ENCODE measurements at regions not wholly inside any gene's neighbourhood (a gene's known extent, or its start where the extent isn't known, plus 50 kb on each side); places are given as distances from the start of the nearest gene placed in this dataset.

DNA sequence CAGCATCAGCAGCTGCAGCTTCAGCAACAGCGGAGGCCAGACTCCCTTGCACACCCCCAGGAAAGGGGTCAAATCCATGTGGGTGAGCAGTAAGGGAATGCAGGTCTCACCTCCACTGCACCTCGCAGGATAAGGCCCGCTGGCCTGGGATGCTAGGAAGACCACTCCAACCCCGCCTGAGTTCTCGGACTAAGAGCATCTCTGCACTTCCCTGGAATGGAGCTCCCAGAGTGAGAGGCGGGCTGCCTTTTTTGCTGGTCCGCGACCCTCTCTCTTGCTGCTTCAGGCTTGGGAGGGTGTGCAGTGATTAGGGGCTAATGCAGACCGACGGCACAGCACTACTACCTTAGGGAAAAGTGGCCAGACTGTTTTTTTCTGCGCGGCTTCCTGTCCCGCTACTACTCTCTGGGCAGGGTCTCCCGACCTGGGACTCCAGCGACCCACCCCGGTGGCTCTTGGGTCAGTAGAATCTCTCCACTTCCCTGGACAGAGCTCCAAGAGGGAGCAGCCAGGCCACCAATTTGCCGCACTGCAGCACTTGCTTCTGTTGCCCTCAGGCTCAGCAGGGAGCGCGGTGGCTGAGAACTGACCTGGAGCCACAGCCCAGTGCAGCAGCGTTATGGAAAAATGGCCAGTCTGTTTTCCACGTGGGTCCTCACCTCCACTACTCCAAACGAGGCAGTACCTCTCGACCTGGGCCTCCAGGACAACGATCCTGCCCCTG is 480.4 kb downstream of the CDH8 start:
- no peak overlapping the region for H3K4me3 ChIP-seq (ENCODE audit: low read length in 2 of 2)
- H3K27ac ChIP-seq (ENCODE audit: low read depth in 2 of 2, low read length in 2 of 2) = no peak overlapping the region
- no peaks in the 10 kb centered on the region for H3K27me3 ChIP-seq (ENCODE audit: control insufficient read depth in 2 of 2, insufficient read depth in 2 of 2, low read length in 2 of 2)
- H3K4me1 ChIP-seq (ENCODE audit: control insufficient read depth in 2 of 2, insufficient read depth in 2 of 2, low read length in 2 of 2) = no peaks in the 10 kb centered on the region
- H3K9me3 ChIP-seq (ENCODE audit: control insufficient read depth in 2 of 2, low read length in 2 of 2) = peaks cover 2 to 3% of the 10 kb centered on the region in 2 donors
- H3K36me3 ChIP-seq (ENCODE audit: control insufficient read depth in 2 of 2, insufficient read depth in 2 of 2, low read length in 2 of 2) = no peaks in the 10 kb centered on the region
- no peak overlapping the region for H3K9ac ChIP-seq (ENCODE audit: low read depth in 1 of 2, low read length in 2 of 2)

DNA sequence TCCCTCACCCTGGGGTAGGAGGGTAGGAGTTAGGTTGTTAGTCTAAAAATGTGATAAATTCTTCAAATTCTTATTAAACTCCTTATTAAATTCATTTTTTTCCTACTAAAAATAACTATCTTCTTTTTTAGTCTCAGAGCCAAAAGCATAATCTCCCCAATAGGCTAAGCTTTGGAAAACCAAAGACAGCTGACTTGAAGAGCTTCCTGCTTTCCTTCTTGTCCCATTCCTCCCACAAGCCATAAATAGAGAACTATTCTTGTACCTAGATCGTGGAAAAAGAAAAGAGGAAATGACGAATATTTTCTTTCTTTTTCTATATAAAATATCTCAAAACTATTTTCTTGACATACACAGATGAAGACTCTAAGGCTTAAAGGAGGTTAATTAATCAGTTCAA is 486.9 kb downstream of the CDH8 start:
- Histone ChIP-seq H3K4me3 (ENCODE audit: low read length in 2 of 2) (no peak overlapping the region), H3K9me3 (ENCODE audit: control insufficient read depth in 2 of 2, low read length in 2 of 2) (no peaks in the 10 kb centered on the region), H3K27ac (ENCODE audit: low read depth in 2 of 2, low read length in 2 of 2) (no peak overlapping the region)

GRCh38 chr16:61547626-61548025 is 488.6 kb downstream of the CDH8 start:
- Histone ChIP-seq H3K27ac (ENCODE audit: low read depth in 2 of 2, low read length in 2 of 2) (no peak overlapping the region), H3K9ac (ENCODE audit: low read depth in 1 of 2, low read length in 2 of 2) (no peak overlapping the region), H3K9me3 (ENCODE audit: control insufficient read depth in 2 of 2, low read length in 2 of 2) (no peaks in the 10 kb centered on the region), H3K27me3 (ENCODE audit: control insufficient read depth in 2 of 2, insufficient read depth in 2 of 2, low read length in 2 of 2) (no peaks in the 10 kb centered on the region), H3K4me3 (ENCODE audit: low read length in 2 of 2) (no peak overlapping the region), H3K36me3 (ENCODE audit: control insufficient read depth in 2 of 2, insufficient read depth in 2 of 2, low read length in 2 of 2) (no peaks in the 10 kb centered on the region), H3K4me1 (ENCODE audit: control insufficient read depth in 2 of 2, insufficient read depth in 2 of 2, low read length in 2 of 2) (no peaks in the 10 kb centered on the region)

More for the DNA sequence above, 486.9 kb downstream of the CDH8 start:
- H3K36me3 ChIP-seq (ENCODE audit: control insufficient read depth in 2 of 2, insufficient read depth in 2 of 2, low read length in 2 of 2) = no peaks in the 10 kb centered on the region
- no peaks in the 10 kb centered on the region for H3K27me3 ChIP-seq (ENCODE audit: control insufficient read depth in 2 of 2, insufficient read depth in 2 of 2, low read length in 2 of 2)
- H3K4me1 ChIP-seq (ENCODE audit: control insufficient read depth in 2 of 2, insufficient read depth in 2 of 2, low read length in 2 of 2) = no peaks in the 10 kb centered on the region
- H3K9ac ChIP-seq (ENCODE audit: low read depth in 1 of 2, low read length in 2 of 2) = no peak overlapping the region

GRCh38 chr16:61544165-61544564 is 492.1 kb downstream of the CDH8 start:
- Histone ChIP-seq H3K27me3 (ENCODE audit: control insufficient read depth in 2 of 2, insufficient read depth in 2 of 2, low read length in 2 of 2) (no peaks in the 10 kb centered on the region), H3K4me1 (ENCODE audit: control insufficient read depth in 2 of 2, insufficient read depth in 2 of 2, low read length in 2 of 2) (no peaks in the 10 kb centered on the region)

GRCh38 chr16:61540216-61540615 is 496.0 kb downstream of the CDH8 start:
- Histone ChIP-seq H3K4me1 (ENCODE audit: control insufficient read depth in 2 of 2, insufficient read depth in 2 of 2, low read length in 2 of 2) (no peaks in the 10 kb centered on the region), H3K4me3 (ENCODE audit: low read length in 2 of 2) (no peak overlapping the region), H3K9ac (ENCODE audit: low read depth in 1 of 2, low read length in 2 of 2) (no peak overlapping the region), H3K27ac (ENCODE audit: low read depth in 2 of 2, low read length in 2 of 2) (no peak overlapping the region), H3K27me3 (ENCODE audit: control insufficient read depth in 2 of 2, insufficient read depth in 2 of 2, low read length in 2 of 2) (no peaks in the 10 kb centered on the region), H3K9me3 (ENCODE audit: control insufficient read depth in 2 of 2, low read length in 2 of 2) (no peaks in the 10 kb centered on the region), H3K36me3 (ENCODE audit: control insufficient read depth in 2 of 2, insufficient read depth in 2 of 2, low read length in 2 of 2) (no peaks in the 10 kb centered on the region)

More at GRCh38 chr16:61544165-61544564, 492.1 kb downstream of the CDH8 start:
- Histone ChIP-seq H3K27ac (ENCODE audit: low read depth in 2 of 2, low read length in 2 of 2) (no peak overlapping the region), H3K9me3 (ENCODE audit: control insufficient read depth in 2 of 2, low read length in 2 of 2) (no peaks in the 10 kb centered on the region), H3K36me3 (ENCODE audit: control insufficient read depth in 2 of 2, insufficient read depth in 2 of 2, low read length in 2 of 2) (no peaks in the 10 kb centered on the region), H3K9ac (ENCODE audit: low read depth in 1 of 2, low read length in 2 of 2) (no peak overlapping the region), H3K4me3 (ENCODE audit: low read length in 2 of 2) (no peak overlapping the region)

GRCh38 chr16:61530697-61531096 is 505.5 kb downstream of the CDH8 start:
- no peaks in the 10 kb centered on the region for H3K36me3 ChIP-seq (ENCODE audit: control insufficient read depth in 2 of 2, insufficient read depth in 2 of 2, low read length in 2 of 2)
- H3K9me3 ChIP-seq (ENCODE audit: control insufficient read depth in 2 of 2, low read length in 2 of 2) = no peaks in the 10 kb centered on the region

GRCh38 chr16:61500851-61501250 is 535.4 kb downstream of the CDH8 start:
- Histone ChIP-seq H3K9ac (ENCODE audit: low read depth in 1 of 2, low read length in 2 of 2) (no peak overlapping the region), H3K9me3 (ENCODE audit: control insufficient read depth in 2 of 2, low read length in 2 of 2) (no peaks in the 10 kb centered on the region), H3K36me3 (ENCODE audit: control insufficient read depth in 2 of 2, insufficient read depth in 2 of 2, low read length in 2 of 2) (no peaks in the 10 kb centered on the region), H3K4me3 (ENCODE audit: low read length in 2 of 2) (no peak overlapping the region), H3K27me3 (ENCODE audit: control insufficient read depth in 2 of 2, insufficient read depth in 2 of 2, low read length in 2 of 2) (no peaks in the 10 kb centered on the region), H3K4me1 (ENCODE audit: control insufficient read depth in 2 of 2, insufficient read depth in 2 of 2, low read length in 2 of 2) (no peaks in the 10 kb centered on the region), H3K27ac (ENCODE audit: low read depth in 2 of 2, low read length in 2 of 2) (no peak overlapping the region)

More at GRCh38 chr16:61530697-61531096, 505.5 kb downstream of the CDH8 start:
- Histone ChIP-seq H3K4me1 (ENCODE audit: control insufficient read depth in 2 of 2, insufficient read depth in 2 of 2, low read length in 2 of 2) (no peaks in the 10 kb centered on the region), H3K4me3 (ENCODE audit: low read length in 2 of 2) (no peak overlapping the region), H3K9ac (ENCODE audit: low read depth in 1 of 2, low read length in 2 of 2) (no peak overlapping the region), H3K27me3 (ENCODE audit: control insufficient read depth in 2 of 2, insufficient read depth in 2 of 2, low read length in 2 of 2) (no peaks in the 10 kb centered on the region), H3K27ac (ENCODE audit: low read depth in 2 of 2, low read length in 2 of 2) (no peak overlapping the region)

DNA sequence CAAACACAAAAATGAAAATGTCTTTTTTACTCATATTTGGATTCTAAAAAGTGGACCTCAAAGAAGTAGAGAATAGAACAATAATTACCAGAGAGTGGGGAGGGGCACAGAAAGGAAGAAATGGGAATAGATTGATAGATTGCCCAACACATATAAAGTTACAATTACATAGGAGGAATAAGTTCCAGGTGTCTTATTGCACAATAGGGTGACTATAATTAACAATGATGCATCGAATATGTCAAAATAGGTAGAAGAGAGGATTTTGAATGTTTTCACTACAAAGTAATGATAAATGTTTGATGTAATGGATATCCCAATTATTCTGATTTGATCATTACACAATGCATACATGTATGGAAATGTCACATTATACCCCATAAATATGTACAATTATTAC is 556.0 kb downstream of the CDH8 start:
- no peak overlapping the region for H3K4me3 ChIP-seq (ENCODE audit: low read length in 2 of 2)
- no peaks in the 10 kb centered on the region for H3K4me1 ChIP-seq (ENCODE audit: control insufficient read depth in 2 of 2, insufficient read depth in 2 of 2, low read length in 2 of 2)
- H3K36me3 ChIP-seq (ENCODE audit: control insufficient read depth in 2 of 2, insufficient read depth in 2 of 2, low read length in 2 of 2) = no peaks in the 10 kb centered on the region
- H3K27ac ChIP-seq (ENCODE audit: low read depth in 2 of 2, low read length in 2 of 2) = no peak overlapping the region
- no peaks in the 10 kb centered on the region for H3K27me3 ChIP-seq (ENCODE audit: control insufficient read depth in 2 of 2, insufficient read depth in 2 of 2, low read length in 2 of 2)
- H3K9ac ChIP-seq (ENCODE audit: low read depth in 1 of 2, low read length in 2 of 2) = no peak overlapping the region
- H3K9me3 ChIP-seq (ENCODE audit: control insufficient read depth in 2 of 2, low read length in 2 of 2) = no peaks in the 10 kb centered on the region

DNA sequence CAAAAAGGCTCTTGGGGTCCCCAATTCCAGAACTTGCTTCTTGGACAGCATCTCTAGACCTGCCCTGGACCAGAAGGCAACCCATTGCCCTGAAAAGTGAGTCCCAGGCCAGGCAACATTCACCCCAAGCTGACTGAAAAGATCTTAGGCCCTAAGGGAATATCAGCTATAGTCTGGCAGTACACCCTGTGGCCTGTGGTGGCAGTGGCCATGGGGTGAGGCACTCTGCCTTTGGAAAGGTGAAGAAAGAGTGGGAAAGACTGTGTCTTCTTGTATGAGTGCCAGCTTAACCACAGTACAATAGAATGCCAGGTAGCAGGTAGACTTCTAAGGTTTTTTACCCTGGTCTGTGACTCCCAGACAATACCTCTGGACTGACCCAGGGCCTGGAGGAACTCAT is 564.5 kb downstream of the CDH8 start:
- peaks cover 0 to 3% of the 10 kb centered on the region in 2 donors for H3K9me3 ChIP-seq (ENCODE audit: control insufficient read depth in 2 of 2, low read length in 2 of 2)
- H3K27ac ChIP-seq (ENCODE audit: low read depth in 2 of 2, low read length in 2 of 2) = no peak overlapping the region
- H3K9ac ChIP-seq (ENCODE audit: low read depth in 1 of 2, low read length in 2 of 2) = no peak overlapping the region
- H3K4me1 ChIP-seq (ENCODE audit: control insufficient read depth in 2 of 2, insufficient read depth in 2 of 2, low read length in 2 of 2) = no peaks in the 10 kb centered on the region
- H3K36me3 ChIP-seq (ENCODE audit: control insufficient read depth in 2 of 2, insufficient read depth in 2 of 2, low read length in 2 of 2) = no peaks in the 10 kb centered on the region
- H3K4me3 ChIP-seq (ENCODE audit: low read length in 2 of 2) = no peak overlapping the region
- H3K27me3 ChIP-seq (ENCODE audit: control insufficient read depth in 2 of 2, insufficient read depth in 2 of 2, low read length in 2 of 2) = no peaks in the 10 kb centered on the region

GRCh38 chr16:61471023-61471422 is 565.2 kb downstream of the CDH8 start:
- Histone ChIP-seq H3K4me3 (ENCODE audit: low read length in 2 of 2) (no peak overlapping the region), H3K27me3 (ENCODE audit: control insufficient read depth in 2 of 2, insufficient read depth in 2 of 2, low read length in 2 of 2) (no peaks in the 10 kb centered on the region), H3K9me3 (ENCODE audit: control insufficient read depth in 2 of 2, low read length in 2 of 2) (peaks cover 0 to 3% of the 10 kb centered on the region in 2 donors), H3K36me3 (ENCODE audit: control insufficient read depth in 2 of 2, insufficient read depth in 2 of 2, low read length in 2 of 2) (no peaks in the 10 kb centered on the region), H3K4me1 (ENCODE audit: control insufficient read depth in 2 of 2, insufficient read depth in 2 of 2, low read length in 2 of 2) (no peaks in the 10 kb centered on the region), H3K27ac (ENCODE audit: low read depth in 2 of 2, low read length in 2 of 2) (no peak overlapping the region), H3K9ac (ENCODE audit: low read depth in 1 of 2, low read length in 2 of 2) (no peak overlapping the region)

Measured in mucosa of rectum (tissue), 2 donors.